OCI-LY1 (cell line): ENCODE measurements at regions not wholly inside any gene's neighbourhood (a gene's known extent, or its start where the extent isn't known, plus 50 kb on each side); places are given as distances from the start of the nearest gene placed in this dataset.

Source experiments
- H2AFZ ChIP-seq: fragments of 200-600 bp; sonication (generic), shearing (Covaris generic); 2 replicates; pipeline ENCODE4 v1.6.0; 2014; ENCODE audit warnings: antibody characterized with exemption, mild to moderate bottlenecking, low read length
- H3F3A ChIP-seq: fragments of 200-600 bp; sonication (generic), shearing (Covaris generic); 2 replicates; pipeline ENCODE4 v1.6.0; 2014; ENCODE audit warnings: mild to moderate bottlenecking, antibody characterized with exemption, low read length, moderate library complexity; ENCODE audit not compliant: insufficient read depth
- H3K27ac ChIP-seq: fragments of 200-600 bp; sonication (generic); 2 replicates; pipeline ENCODE4 v1.5.1; 2014; ENCODE audit warnings: low read length, mixed run types, mild to moderate bottlenecking, low read depth; ENCODE audit not compliant: poor library complexity, severe bottlenecking
- H3K27me3 ChIP-seq: fragments of 200-600 bp; sonication (generic); 2 replicates; pipeline ENCODE4 v1.6.0; 2014; ENCODE audit warnings: antibody characterized with exemption, mild to moderate bottlenecking, low read length, moderate library complexity; ENCODE audit not compliant: insufficient read depth
- H3K36me3 ChIP-seq: fragments of 200-600 bp; sonication (generic); 2 replicates; pipeline ENCODE4 v1.6.1; 2014; ENCODE audit warnings: mild to moderate bottlenecking, antibody characterized with exemption, low read length, moderate library complexity, mixed read lengths; ENCODE audit not compliant: insufficient read depth
- H3K4me1 ChIP-seq: fragments of 200-600 bp; sonication (generic); 2 replicates; pipeline ENCODE4 v1.5.1; 2014; ENCODE audit warnings: mild to moderate bottlenecking, low read length, moderate library complexity; ENCODE audit not compliant: insufficient read depth, severe bottlenecking
- H3K4me2 ChIP-seq: fragments of 200-600 bp; sonication (generic), shearing (Covaris generic); 2 replicates; pipeline ENCODE4 v1.6.1; 2014; ENCODE audit warnings: low read length
- H3K4me3 ChIP-seq: fragments of 200-600 bp; sonication (generic); 2 replicates; pipeline ENCODE4 v1.5.1; 2014; ENCODE audit warnings: low read length, low read depth, mild to moderate bottlenecking, mixed read lengths; ENCODE audit not compliant: poor library complexity, severe bottlenecking
- H3K79me2 ChIP-seq: fragments of 200-600 bp; shearing (Covaris generic); 2 replicates; pipeline ENCODE4 v1.6.1; 2016; ENCODE audit warnings: mixed run types, low read length, mixed read lengths; ENCODE audit not compliant: insufficient read depth
- H3K9ac ChIP-seq: fragments of 200-600 bp; sonication (generic), shearing (Covaris generic); 2 replicates; pipeline ENCODE4 v1.6.1; 2014; ENCODE audit warnings: mild to moderate bottlenecking, low read length, mixed read lengths
- H3K9me2 ChIP-seq: fragments of 200-600 bp; sonication (generic), shearing (Covaris generic); 2 replicates; pipeline ENCODE4 v1.6.1; 2014; ENCODE audit warnings: low read depth, mild to moderate bottlenecking, low read length, mixed read lengths
- H3K9me3 ChIP-seq: fragments of 200-600 bp; shearing (Covaris generic); 2 replicates; pipeline ENCODE4 v1.6.1; 2014; ENCODE audit warnings: low read length, mixed read lengths
- H4K20me1 ChIP-seq: fragments of 200-600 bp; sonication (generic), shearing (Covaris generic); 2 replicates; pipeline ENCODE4 v1.6.0; 2016; ENCODE audit warnings: mild to moderate bottlenecking, low read length; ENCODE audit not compliant: insufficient read depth
- CTCF ChIP-seq: fragments of 200-600 bp; sonication (generic), shearing (Covaris generic); IDR thresholded peaks from 2 replicates; pipeline ENCODE4 v1.5.1; 2017; ENCODE audit warnings: mild to moderate bottlenecking, antibody characterized with exemption, low read length, moderate library complexity, mixed read lengths
- EZH2 ChIP-seq: fragments of 200-600 bp; sonication (generic), shearing (Covaris generic); IDR thresholded peaks from 2 replicates; pipeline ENCODE4 v1.8.0; 2017; ENCODE audit warnings: borderline replicate concordance, mixed run types, mild to moderate bottlenecking, antibody characterized with exemption, low read length, moderate library complexity, mixed read lengths

GRCh38 chr19:28880735-28881401 lies 332.1 kb downstream of the UQCRFS1 start:
- Histone ChIP-seq H3K9ac (no peak overlapping the region), H3K27me3 (no peaks in the 10 kb centered on the region)

GRCh38 chr19:28878862-28879566 lies 333.9 kb downstream of the UQCRFS1 start:
- Histone ChIP-seq H3K9me3 (no peaks in the 10 kb centered on the region), H3F3A (no peaks in the 10 kb centered on the region), H2AFZ (no peak overlapping the region), H3K27ac (no peak overlapping the region), H3K4me3 (no peak overlapping the region), H4K20me1 (no peaks in the 10 kb centered on the region), H3K9me2 (no peaks in the 10 kb centered on the region), H3K4me1 (no peaks in the 10 kb centered on the region), H3K79me2 (no peaks in the 10 kb centered on the region), H3K27me3 (no peaks in the 10 kb centered on the region), H3K36me3 (no peaks in the 10 kb centered on the region), H3K9ac (no peak overlapping the region), H3K4me2 (no peak overlapping the region)
- TF ChIP-seq CTCF (peak; percentile 62), EZH2 (no peak)

More at GRCh38 chr19:28880735-28881401, 332.1 kb downstream of the UQCRFS1 start:
- Histone ChIP-seq H3K9me2 (no peaks in the 10 kb centered on the region), H4K20me1 (no peaks in the 10 kb centered on the region), H3K4me3 (no peak overlapping the region), H2AFZ (no peak overlapping the region), H3K9me3 (no peaks in the 10 kb centered on the region), H3K79me2 (no peaks in the 10 kb centered on the region), H3K4me2 (no peak overlapping the region), H3F3A (no peaks in the 10 kb centered on the region), H3K4me1 (no peaks in the 10 kb centered on the region), H3K36me3 (no peaks in the 10 kb centered on the region), H3K27ac (no peak overlapping the region)
- TF ChIP-seq EZH2 (no peak), CTCF (no peak)

- Histone ChIP-seq H3K27me3 (no peaks in the 10 kb centered on the region), H3F3A (no peaks in the 10 kb centered on the region)
These were observed 336.3 kb downstream of the UQCRFS1 start for GRCh38 chr19:28876609-28877123.

More at GRCh38 chr19:28876609-28877123, 336.3 kb downstream of the UQCRFS1 start:
- Histone ChIP-seq H3K27ac (no peak overlapping the region), H3K9ac (no peak overlapping the region), H3K36me3 (no peaks in the 10 kb centered on the region), H2AFZ (no peak overlapping the region), H3K79me2 (no peaks in the 10 kb centered on the region), H4K20me1 (no peaks in the 10 kb centered on the region), H3K9me3 (no peaks in the 10 kb centered on the region), H3K4me1 (no peaks in the 10 kb centered on the region), H3K4me2 (no peak overlapping the region), H3K9me2 (no peaks in the 10 kb centered on the region), H3K4me3 (no peak overlapping the region)
- TF ChIP-seq CTCF (no peak), EZH2 (no peak)
